Neural progenitor cell (in vitro differentiated cells): ENCODE measurements at regions not wholly inside any gene's neighbourhood (a gene's known extent, or its start where the extent isn't known, plus 50 kb on each side); places are given as distances from the start of the nearest gene placed in this dataset.
"Not testable (repeated sequence)": the region's sequence is repeated elsewhere in the genome, so short reads cannot be mapped to it uniquely, and the experiment has no call there.

Experiments used
- DNase-seq: peaks from one replicate; pipeline ENCODE4 v3.0.0-alpha.2; 2016; ENCODE audit warnings: low spot score
- H2AFZ ChIP-seq: fragments of 200-600 bp; sonication (generic); replicated peaks from 2 replicates; pipeline ENCODE4 v1.6.1; 2016; ENCODE audit warnings: antibody characterized with exemption
- H3F3A ChIP-seq: fragments of 200-600 bp; sonication (generic); 2 replicates; pipeline ENCODE4 v1.6.1; 2016; ENCODE audit warnings: antibody characterized with exemption, low read depth
- H3K27ac ChIP-seq: fragments of 200-600 bp; sonication (generic); 2 replicates; pipeline ENCODE4 v1.5.1; 2016; ENCODE audit warnings: mild to moderate bottlenecking
- H3K27me3 ChIP-seq: fragments of 200-600 bp; sonication (generic); 2 replicates; pipeline ENCODE4 v1.6.1; 2016; ENCODE audit warnings: mild to moderate bottlenecking, moderate library complexity
- H3K36me3 ChIP-seq: fragments of 200-600 bp; sonication (generic); 2 replicates; pipeline ENCODE4 v1.5.1; 2016
- H3K4me1 ChIP-seq: fragments of 200-600 bp; sonication (generic); 2 replicates; pipeline ENCODE4 v1.6.1; 2016; ENCODE audit warnings: mixed run types
- H3K4me2 ChIP-seq: fragments of 200-600 bp; sonication (generic); 2 replicates; pipeline ENCODE4 v1.6.1; 2016
- H3K4me3 ChIP-seq: fragments of 200-600 bp; sonication (generic); 2 replicates; pipeline ENCODE4 v1.5.1; 2016
- H3K79me2 ChIP-seq: fragments of 200-600 bp; sonication (generic); 2 replicates; pipeline ENCODE4 v1.6.1; 2016; ENCODE audit warnings: low read depth
- H3K9ac ChIP-seq: fragments of 200-600 bp; sonication (generic); 2 replicates; pipeline ENCODE4 v1.6.1; 2016
- H3K9me3 ChIP-seq: fragments of 200-600 bp; sonication (generic); 2 replicates; pipeline ENCODE4 v1.5.1; 2016; ENCODE audit warnings: low read depth
- H4K20me1 ChIP-seq: fragments of 200-600 bp; sonication (generic); 2 replicates; pipeline ENCODE4 v1.6.1; 2016; ENCODE audit warnings: low read depth
- H3K27ac Mint-ChIP-seq: 3 replicates; pipeline ENCODE4 v1.8.0; 2021; ENCODE audit warnings: mixed read lengths
- H3K27me3 Mint-ChIP-seq: 2 replicates; pipeline ENCODE4 v1.8.0; 2022; ENCODE audit warnings: low read depth, mild to moderate bottlenecking, inconsistent platforms, moderate library complexity, mixed read lengths; ENCODE audit not compliant: insufficient read depth
- H3K36me3 Mint-ChIP-seq: 3 replicates; pipeline ENCODE4 v1.8.0; 2021; ENCODE audit warnings: mixed read lengths
- H3K4me1 Mint-ChIP-seq: 3 replicates; pipeline ENCODE4 v1.8.0; 2021; ENCODE audit warnings: mixed read lengths
- H3K4me3 Mint-ChIP-seq: 3 replicates; pipeline ENCODE4 v1.8.0; 2021; ENCODE audit warnings: mild to moderate bottlenecking, moderate library complexity, mixed read lengths
- H3K9me3 Mint-ChIP-seq: 3 replicates; pipeline ENCODE4 v1.8.0; 2020; ENCODE audit warnings: mixed read lengths
- EZH2 ChIP-seq: fragments of 200-600 bp; sonication (generic); IDR thresholded peaks from 2 replicates; pipeline ENCODE4 v1.6.1; 2017; ENCODE audit warnings: antibody characterized with exemption, mild to moderate bottlenecking, moderate library complexity
- EZH2phosphoT487 ChIP-seq: fragments of 200-600 bp; sonication (generic); IDR thresholded peaks from 2 replicates; pipeline ENCODE4 v1.6.1; 2017; ENCODE audit warnings: antibody characterized with exemption
- TF ChIP-seq, protein P1 (sequence below): fragments of 200-600 bp; sonication (generic); IDR thresholded peaks from 2 replicates; pipeline ENCODE4 v1.5.1; 2017; ENCODE audit warnings: antibody characterized with exemption, mild to moderate bottlenecking

DNA sequence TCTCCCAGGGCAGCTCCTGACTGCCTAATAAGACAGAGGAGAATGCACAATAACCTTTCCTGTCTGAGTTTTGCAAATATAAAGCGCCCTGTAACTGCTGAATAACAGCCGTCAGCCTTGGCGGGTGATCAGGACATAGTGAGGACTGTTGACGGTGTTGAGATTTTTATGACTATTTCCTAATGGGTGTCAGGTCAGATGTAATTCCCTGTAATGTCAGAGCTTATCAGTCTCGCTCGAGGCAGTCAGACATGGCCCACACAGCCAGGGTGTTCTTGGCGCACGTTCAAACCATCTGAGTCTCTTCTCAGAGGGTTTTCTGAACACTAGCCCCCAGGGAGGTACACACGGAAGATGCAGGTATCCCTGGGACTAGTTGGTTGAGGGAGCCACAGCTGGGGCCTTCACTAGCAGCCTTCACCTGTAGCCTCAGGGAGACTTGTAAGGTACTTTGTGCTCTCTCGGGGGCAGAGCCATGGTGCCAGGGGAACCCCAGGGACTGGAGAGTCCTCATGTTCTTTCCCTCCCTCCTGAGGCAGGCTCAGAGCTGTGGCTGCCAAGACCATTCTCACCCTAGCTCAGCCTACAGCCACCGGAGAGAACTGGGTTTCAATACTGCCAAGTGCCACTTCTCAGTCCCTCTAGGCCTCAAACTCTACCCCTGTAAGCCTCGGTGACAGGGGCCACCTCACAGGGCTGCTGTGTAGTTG lies 213.1 kb downstream of the UQCRFS1 start:
- peaks cover 23% of the 10 kb centered on the region for H3K4me1 Mint-ChIP-seq
- DNase-seq, result no peak
- H3K27ac Mint-ChIP-seq, result no peak overlapping the region
- no peaks in the 10 kb centered on the region for H3K36me3 ChIP-seq
- no peak overlapping the region for H3K9ac ChIP-seq
- H3K9me3 Mint-ChIP-seq, result peaks cover 20% of the 10 kb centered on the region
- H2AFZ ChIP-seq, result no peak overlapping the region
- no peaks in the 10 kb centered on the region for H3K36me3 Mint-ChIP-seq
- H3K27ac ChIP-seq, result no peak overlapping the region
- H3K4me3 ChIP-seq, result no peak overlapping the region
- no peaks in the 10 kb centered on the region for H3K79me2 ChIP-seq
- H3K9me3 ChIP-seq, result no peaks in the 10 kb centered on the region
- no peaks in the 10 kb centered on the region for H4K20me1 ChIP-seq
- H3K4me3 Mint-ChIP-seq, result no peak overlapping the region
- peaks cover 23% of the 10 kb centered on the region for H3K4me1 ChIP-seq
- H3K4me2 ChIP-seq, result no peak overlapping the region
- peaks cover 6% of the 10 kb centered on the region for H3K27me3 Mint-ChIP-seq
- no peaks in the 10 kb centered on the region for H3K27me3 ChIP-seq
- peaks cover 31% of the 10 kb centered on the region for H3F3A ChIP-seq
- TF ChIP-seq EZH2phosphoT487, result no peak
- TF ChIP-seq EZH2, result no peak
- TF ChIP-seq, protein P1, sequence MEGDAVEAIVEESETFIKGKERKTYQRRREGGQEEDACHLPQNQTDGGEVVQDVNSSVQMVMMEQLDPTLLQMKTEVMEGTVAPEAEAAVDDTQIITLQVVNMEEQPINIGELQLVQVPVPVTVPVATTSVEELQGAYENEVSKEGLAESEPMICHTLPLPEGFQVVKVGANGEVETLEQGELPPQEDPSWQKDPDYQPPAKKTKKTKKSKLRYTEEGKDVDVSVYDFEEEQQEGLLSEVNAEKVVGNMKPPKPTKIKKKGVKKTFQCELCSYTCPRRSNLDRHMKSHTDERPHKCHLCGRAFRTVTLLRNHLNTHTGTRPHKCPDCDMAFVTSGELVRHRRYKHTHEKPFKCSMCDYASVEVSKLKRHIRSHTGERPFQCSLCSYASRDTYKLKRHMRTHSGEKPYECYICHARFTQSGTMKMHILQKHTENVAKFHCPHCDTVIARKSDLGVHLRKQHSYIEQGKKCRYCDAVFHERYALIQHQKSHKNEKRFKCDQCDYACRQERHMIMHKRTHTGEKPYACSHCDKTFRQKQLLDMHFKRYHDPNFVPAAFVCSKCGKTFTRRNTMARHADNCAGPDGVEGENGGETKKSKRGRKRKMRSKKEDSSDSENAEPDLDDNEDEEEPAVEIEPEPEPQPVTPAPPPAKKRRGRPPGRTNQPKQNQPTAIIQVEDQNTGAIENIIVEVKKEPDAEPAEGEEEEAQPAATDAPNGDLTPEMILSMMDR, result no peak

DNA sequence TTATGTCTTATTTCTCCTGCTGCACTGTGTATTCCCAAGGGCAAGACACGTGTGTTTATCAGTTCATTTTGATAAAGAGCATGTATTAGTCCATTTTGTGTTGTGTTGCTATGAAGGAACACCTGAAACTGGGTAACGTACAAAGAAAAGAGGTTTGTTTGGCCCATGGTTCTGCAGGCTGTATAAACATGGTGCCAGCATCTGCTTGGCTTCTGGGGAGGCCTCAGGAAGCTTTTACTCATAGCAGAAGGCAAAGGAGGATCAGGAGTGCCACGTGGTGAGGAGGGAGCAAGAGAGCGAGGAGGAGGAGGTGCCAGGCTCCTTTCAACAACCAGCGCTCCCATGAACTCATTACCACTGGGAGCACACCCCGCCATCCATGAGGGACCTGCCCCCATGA lies 214.0 kb downstream of the UQCRFS1 start:
- H3K27ac Mint-ChIP-seq, result no peak overlapping the region
- no peak overlapping the region for H3K27ac ChIP-seq

DNA sequence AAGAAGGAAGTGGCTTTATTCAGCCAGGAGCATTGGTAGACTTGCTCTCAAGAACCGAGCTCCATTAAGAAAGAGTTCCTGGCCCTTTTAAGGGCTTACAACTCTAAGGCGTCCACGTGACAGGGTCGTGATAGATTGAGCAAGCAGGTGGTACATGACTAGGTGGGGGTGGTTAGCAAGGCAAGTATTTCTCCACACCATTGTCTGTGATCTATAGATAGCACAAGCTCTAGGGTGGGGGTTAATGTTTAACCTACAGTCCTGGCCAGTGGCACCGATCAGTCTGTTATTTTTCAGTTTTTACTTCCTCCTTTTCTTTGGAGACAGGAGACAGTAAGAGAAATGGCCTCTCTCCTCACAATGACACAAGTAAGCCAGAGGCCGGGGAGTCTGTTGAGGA lies 215.1 kb downstream of the UQCRFS1 start:
- H3K79me2 ChIP-seq, H4K20me1 ChIP-seq, H3K4me3 ChIP-seq, H3K4me1 Mint-ChIP-seq, H3K27me3 Mint-ChIP-seq, H3K36me3 ChIP-seq, H2AFZ ChIP-seq, H3K4me2 ChIP-seq, H3K27ac Mint-ChIP-seq, H3K27ac ChIP-seq, DNase-seq, H3K36me3 Mint-ChIP-seq, H3K9me3 ChIP-seq, H3K9ac ChIP-seq, H3K27me3 ChIP-seq: not testable (repeated sequence)
- Mint-ChIP-seq H3K9me3 (peaks cover 30% of the 10 kb centered on the region), H3K4me3 (peak overlapping the region; percentile 36)
- peaks cover 13% of the 10 kb centered on the region for H3K4me1 ChIP-seq
- H3F3A ChIP-seq, result peaks cover 13% of the 10 kb centered on the region

More for the DNA sequence above, 214.0 kb downstream of the UQCRFS1 start:
- DNase-seq, result no peak
- Mint-ChIP-seq H3K27me3 (peaks cover 6% of the 10 kb centered on the region), H3K4me1 (peaks cover 18% of the 10 kb centered on the region), H3K36me3 (no peaks in the 10 kb centered on the region), H3K9me3 (peaks cover 21% of the 10 kb centered on the region), H3K4me3 (no peak overlapping the region)
- peaks cover 21% of the 10 kb centered on the region for H3K4me1 ChIP-seq
- H3K9me3 ChIP-seq, result no peaks in the 10 kb centered on the region
- H3K79me2 ChIP-seq, result no peaks in the 10 kb centered on the region
- no peaks in the 10 kb centered on the region for H3K36me3 ChIP-seq
- no peak overlapping the region for H2AFZ ChIP-seq
- no peaks in the 10 kb centered on the region for H3K27me3 ChIP-seq
- TF ChIP-seq EZH2 (no peak), EZH2phosphoT487 (no peak)
- TF ChIP-seq, protein P1, result no peak
- no peak overlapping the region for H3K4me3 ChIP-seq
- no peak overlapping the region for H3K4me2 ChIP-seq
- H4K20me1 ChIP-seq, result no peaks in the 10 kb centered on the region
- H3K9ac ChIP-seq, result no peak overlapping the region
- peaks cover 22% of the 10 kb centered on the region for H3F3A ChIP-seq

DNA sequence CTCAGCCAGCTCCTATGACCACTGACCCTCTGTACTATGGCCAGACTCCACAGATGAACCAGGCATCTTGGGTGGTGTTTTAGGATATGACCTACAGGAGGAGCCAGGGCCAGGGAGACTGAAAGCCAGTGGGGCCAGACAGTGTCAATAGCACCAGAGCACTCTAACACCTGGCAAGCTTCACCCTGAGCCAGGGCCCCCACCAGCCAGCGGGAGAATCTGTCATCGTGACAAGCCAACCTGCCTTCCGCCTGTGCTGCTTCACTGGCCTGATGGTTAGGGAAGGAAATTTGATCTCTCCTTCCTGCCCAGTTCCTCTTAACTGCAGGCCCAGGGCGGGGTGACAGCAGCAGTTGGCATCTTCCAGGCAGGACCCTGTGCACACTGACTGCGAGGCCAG lies 222.4 kb downstream of the UQCRFS1 start:
- no peaks in the 10 kb centered on the region for H3K9me3 ChIP-seq
- H3K4me1 ChIP-seq, result peaks cover 16% of the 10 kb centered on the region
- H4K20me1 ChIP-seq, result no peaks in the 10 kb centered on the region
- no peak overlapping the region for H3K4me2 ChIP-seq
- H3K79me2 ChIP-seq, result no peaks in the 10 kb centered on the region
- DNase-seq, result no peak
- H3K4me3 ChIP-seq, result no peak overlapping the region
- H3K36me3 ChIP-seq, result no peaks in the 10 kb centered on the region
- TF ChIP-seq EZH2phosphoT487 (no peak), EZH2 (no peak)
- TF ChIP-seq, protein P1, result no peak
- no peak overlapping the region for H3K9ac ChIP-seq
- H3K27me3 Mint-ChIP-seq, result peaks cover 5% of the 10 kb centered on the region
- H3K27ac Mint-ChIP-seq, result no peak overlapping the region
- H3F3A ChIP-seq, result no peaks in the 10 kb centered on the region
- H3K4me3 Mint-ChIP-seq, result no peak overlapping the region
- no peaks in the 10 kb centered on the region for H3K27me3 ChIP-seq
- H3K36me3 Mint-ChIP-seq, result no peaks in the 10 kb centered on the region
- peaks cover 9% of the 10 kb centered on the region for H3K4me1 Mint-ChIP-seq
- no peak overlapping the region for H2AFZ ChIP-seq
- H3K9me3 Mint-ChIP-seq, result peaks cover 13% of the 10 kb centered on the region
- no peak overlapping the region for H3K27ac ChIP-seq
